Activated T-cell treated with anti-CD3 and anti-CD28 coated beads, Interleukin-2, amount 50 U/mL, for 4 hours (primary cell): ENCODE measurements at regions not wholly inside any gene's neighbourhood (a gene's known extent, or its start where the extent isn't known, plus 50 kb on each side); places are given as distances from the start of the nearest gene placed in this dataset.

Experiments used
- ATAC-seq, 2 donors: fragments of 200-7000 bp; cut with Tn5 transposase; one replicate each; pipeline ENCODE4 v1.10.0; 2021
- DNase-seq: peaks from one replicate; pipeline ENCODE4 v3.0.0-alpha.2; 2020
- H3K27me3 Mint-ChIP-seq: one replicate; pipeline ENCODE4 v1.8.0; 2021; ENCODE audit warnings: low read depth, mixed read lengths
- H3K36me3 Mint-ChIP-seq: one replicate; pipeline ENCODE4 v1.8.0; 2022; ENCODE audit warnings: mixed read lengths; ENCODE audit not compliant: insufficient read depth
- H3K4me1 Mint-ChIP-seq: one replicate; pipeline ENCODE4 v1.8.0; 2021; ENCODE audit warnings: low read depth, mixed read lengths
- H3K4me3 Mint-ChIP-seq: one replicate; pipeline ENCODE4 v1.8.0; 2021; ENCODE audit warnings: mild to moderate bottlenecking, moderate library complexity, mixed read lengths
- H3K9me3 Mint-ChIP-seq: one replicate; pipeline ENCODE4 v1.8.0; 2021; ENCODE audit warnings: mixed read lengths

DNA sequence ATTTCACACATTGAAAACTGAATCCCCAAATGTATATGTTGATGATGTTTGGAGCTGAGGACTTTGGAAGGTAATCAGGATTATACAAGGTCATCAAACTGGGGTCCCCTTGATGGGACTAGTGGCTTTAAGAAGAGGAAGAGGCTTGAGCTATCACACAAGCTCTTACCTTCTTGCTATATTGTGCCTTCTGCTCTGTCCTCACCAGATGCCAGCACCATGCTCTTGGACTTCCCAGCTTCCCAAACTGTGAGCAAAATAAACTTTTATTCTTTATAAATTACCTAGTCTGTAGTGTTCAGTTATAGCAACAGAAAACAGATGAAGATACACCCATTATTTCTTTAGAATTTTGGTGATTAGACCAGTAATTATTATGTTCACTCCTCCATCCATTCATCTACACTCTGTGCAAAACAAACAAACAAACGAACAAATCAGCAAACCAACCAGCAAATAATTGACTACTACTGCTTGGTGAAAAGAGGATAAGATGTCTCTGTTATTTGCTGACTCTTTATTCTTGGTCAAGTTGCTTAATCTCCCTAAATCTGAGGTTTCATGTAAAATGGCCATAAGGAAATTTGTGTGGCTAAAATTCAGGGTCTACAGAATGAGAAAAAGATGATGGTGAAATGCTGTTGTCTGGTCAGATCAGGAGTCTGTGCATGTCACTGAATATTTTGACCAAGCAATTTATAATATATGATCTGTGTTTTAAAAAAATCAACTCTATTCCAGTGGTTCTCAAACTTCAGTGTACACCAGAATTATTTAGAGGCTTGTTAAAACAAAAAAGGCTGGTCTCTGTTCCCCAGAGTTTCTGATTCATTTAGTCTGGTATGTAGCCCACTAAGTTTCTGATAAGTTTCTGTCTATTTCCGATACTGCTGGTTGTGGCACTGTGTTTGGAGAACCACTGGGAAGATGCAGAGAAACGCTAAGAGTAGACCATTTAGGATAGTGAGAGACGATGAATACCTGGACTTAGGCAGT, 854.1 kb downstream of the MAT2B start:
- DNase-seq (no peak), ATAC-seq (no peak)
- peaks cover 7% of the 10 kb centered on the region for H3K9me3 Mint-ChIP-seq
- H3K4me3 Mint-ChIP-seq: no peak overlapping the region
- H3K36me3 Mint-ChIP-seq: no peaks in the 10 kb centered on the region
- H3K27me3 Mint-ChIP-seq: no peaks in the 10 kb centered on the region
- no peaks in the 10 kb centered on the region for H3K4me1 Mint-ChIP-seq

GRCh38 chr5:164360589-164360988, 855.2 kb downstream of the MAT2B start:
- H3K27me3 Mint-ChIP-seq: no peaks in the 10 kb centered on the region
- no peaks in the 10 kb centered on the region for H3K36me3 Mint-ChIP-seq
- no peak overlapping the region for H3K4me3 Mint-ChIP-seq
- H3K9me3 Mint-ChIP-seq: peaks cover 7% of the 10 kb centered on the region
- DNase-seq: no peak
- no peaks in the 10 kb centered on the region for H3K4me1 Mint-ChIP-seq
- ATAC-seq: no peak

DNA sequence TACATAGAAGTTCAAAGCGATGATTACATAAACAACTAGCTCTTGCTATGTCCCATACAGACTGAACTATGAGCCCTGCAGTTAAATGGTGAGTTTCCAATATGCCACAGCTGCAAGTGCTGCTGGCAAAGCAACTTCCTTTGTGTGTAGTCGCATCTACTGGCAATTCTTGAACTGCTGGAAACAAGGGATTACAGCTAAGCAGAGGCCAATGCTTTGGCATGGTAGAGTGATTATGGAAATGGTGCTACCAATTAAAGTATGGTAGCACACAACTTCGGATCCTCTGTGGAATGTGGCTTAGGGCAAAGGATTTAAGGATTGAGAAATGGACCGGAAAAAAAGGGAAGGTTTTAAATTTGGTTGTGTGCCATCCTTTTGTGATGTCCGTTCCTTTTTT, 856.6 kb downstream of the MAT2B start:
- no peak for ATAC-seq

GRCh38 chr5:164362835-164363234, 857.4 kb downstream of the MAT2B start:
- H3K4me1 Mint-ChIP-seq: no peaks in the 10 kb centered on the region
- no peak overlapping the region for H3K4me3 Mint-ChIP-seq
- no peaks in the 10 kb centered on the region for H3K27me3 Mint-ChIP-seq
- ATAC-seq: no peak
- H3K36me3 Mint-ChIP-seq: no peaks in the 10 kb centered on the region
- no peak for DNase-seq
- peaks cover 7% of the 10 kb centered on the region for H3K9me3 Mint-ChIP-seq

More for the DNA sequence above, 856.6 kb downstream of the MAT2B start:
- DNase-seq: no peak
- Mint-ChIP-seq H3K9me3 (peaks cover 7% of the 10 kb centered on the region), H3K36me3 (no peaks in the 10 kb centered on the region), H3K4me3 (no peak overlapping the region), H3K27me3 (no peaks in the 10 kb centered on the region), H3K4me1 (no peaks in the 10 kb centered on the region)

DNA sequence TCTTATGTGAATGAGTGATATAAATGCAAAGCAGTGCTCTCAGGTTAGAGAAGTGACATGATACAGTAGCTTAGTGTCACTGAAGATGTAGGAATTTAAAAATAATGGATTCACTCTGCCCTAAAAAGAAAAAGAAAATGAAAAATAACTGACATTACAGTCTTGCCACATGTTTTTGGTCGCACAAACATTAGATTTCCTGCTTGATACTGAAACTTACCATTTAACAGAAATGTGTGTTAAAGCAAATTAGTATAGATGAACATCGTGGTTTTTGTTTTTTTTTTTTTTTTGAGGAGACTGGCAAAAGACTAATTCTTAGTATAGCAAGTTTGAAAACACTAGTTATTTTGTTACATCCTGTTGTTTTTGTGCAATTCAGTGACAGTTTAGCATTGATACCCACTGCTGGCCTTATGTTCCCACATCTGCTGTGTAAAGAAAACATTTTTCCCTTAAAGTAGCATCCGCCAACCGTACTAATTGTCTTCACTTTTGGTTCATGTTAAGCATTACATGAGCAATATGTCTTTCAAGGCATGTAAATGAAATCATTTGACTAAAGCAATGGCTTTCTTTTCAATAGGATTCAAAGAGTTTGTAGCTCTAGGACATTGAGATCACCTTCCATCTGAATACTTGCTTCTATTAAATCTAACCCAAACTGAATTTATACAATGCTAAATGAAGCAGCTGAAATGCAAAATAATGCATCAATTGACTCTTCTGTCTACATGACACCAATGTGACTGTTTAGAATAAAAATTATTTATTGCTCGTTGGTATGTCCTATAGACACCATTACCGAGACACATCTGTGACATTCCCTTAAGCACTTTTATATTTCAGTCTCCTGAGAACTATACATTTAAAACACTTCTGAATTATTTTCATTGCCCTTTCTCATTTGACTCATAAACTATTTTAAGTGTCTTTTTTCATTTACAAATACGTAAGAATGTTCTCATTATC, 859.1 kb downstream of the MAT2B start:
- Mint-ChIP-seq H3K4me3 (no peak overlapping the region), H3K27me3 (no peaks in the 10 kb centered on the region), H3K9me3 (peaks cover 7% of the 10 kb centered on the region), H3K4me1 (no peaks in the 10 kb centered on the region), H3K36me3 (no peaks in the 10 kb centered on the region)
- DNase-seq (no peak), ATAC-seq (no peak)

DNA sequence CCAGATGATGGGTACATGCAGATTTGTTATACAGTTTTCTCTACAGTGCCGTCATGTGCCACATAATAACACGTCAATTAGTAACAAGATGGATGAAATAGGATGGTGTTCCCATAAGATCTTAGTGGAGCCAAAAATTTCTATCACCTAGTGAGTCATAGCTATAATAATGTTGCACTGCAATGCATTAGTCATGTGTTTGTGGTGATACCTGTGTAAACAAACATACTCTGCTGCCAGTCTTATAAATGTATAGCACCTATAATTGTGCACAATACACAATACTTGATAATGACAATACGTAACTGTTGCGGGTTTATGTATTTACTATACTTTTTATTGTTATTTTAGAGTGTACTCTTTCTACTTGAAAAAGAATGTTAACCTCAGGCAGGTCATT, 865.4 kb downstream of the MAT2B start:
- Mint-ChIP-seq H3K4me1 (no peaks in the 10 kb centered on the region), H3K9me3 (no peaks in the 10 kb centered on the region), H3K36me3 (no peaks in the 10 kb centered on the region), H3K4me3 (no peak overlapping the region), H3K27me3 (no peaks in the 10 kb centered on the region)
- ATAC-seq (no peak), DNase-seq (no peak)

GRCh38 chr5:164372892-164373291, 867.5 kb downstream of the MAT2B start:
- Mint-ChIP-seq H3K36me3 (no peaks in the 10 kb centered on the region), H3K27me3 (no peaks in the 10 kb centered on the region), H3K4me1 (no peaks in the 10 kb centered on the region), H3K4me3 (no peak overlapping the region), H3K9me3 (no peaks in the 10 kb centered on the region)
- no peak for DNase-seq
- ATAC-seq: no peak

DNA sequence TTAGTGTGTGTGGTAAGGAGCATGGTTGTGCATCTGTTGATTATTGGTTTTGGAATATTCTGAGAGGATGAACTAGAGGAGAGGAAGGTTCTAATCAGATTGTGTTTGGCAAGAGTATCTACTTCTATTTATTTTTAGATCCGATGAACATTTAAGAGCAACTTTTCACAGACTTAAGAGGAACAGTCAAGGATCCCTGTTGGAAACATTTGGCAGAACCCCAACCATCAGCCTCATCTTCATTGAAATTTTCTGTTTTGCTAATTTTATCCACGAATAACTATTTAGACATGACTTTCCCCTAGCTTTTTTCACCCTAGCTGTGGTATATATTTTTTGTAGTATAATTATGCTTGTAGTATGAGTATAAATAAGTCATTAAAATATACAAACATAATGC, 868.5 kb downstream of the MAT2B start:
- no peaks in the 10 kb centered on the region for H3K27me3 Mint-ChIP-seq
- H3K36me3 Mint-ChIP-seq: no peaks in the 10 kb centered on the region
- peaks cover 4% of the 10 kb centered on the region for H3K9me3 Mint-ChIP-seq
- no peak for ATAC-seq
- DNase-seq: no peak
- H3K4me1 Mint-ChIP-seq: no peaks in the 10 kb centered on the region
- H3K4me3 Mint-ChIP-seq: no peak overlapping the region

DNA sequence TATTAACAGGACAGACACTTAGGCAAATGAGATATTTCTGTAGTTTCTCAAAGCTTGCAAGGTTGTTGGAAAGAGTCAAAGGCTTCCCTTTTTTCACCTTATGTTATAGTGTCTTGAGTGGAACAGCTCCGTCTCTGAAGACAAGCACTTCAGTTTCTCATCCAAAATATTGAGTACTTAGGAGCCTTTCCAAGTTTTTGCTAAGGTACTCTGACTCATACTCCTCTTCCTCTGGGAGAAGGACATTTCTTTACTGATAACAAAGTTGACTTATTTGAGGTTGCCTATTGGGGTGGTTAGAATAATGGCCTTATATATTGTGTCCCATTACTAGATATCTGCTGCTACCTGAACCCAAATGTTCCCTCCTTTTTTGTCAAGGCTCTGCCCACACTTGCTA, 869.6 kb downstream of the MAT2B start:
- Mint-ChIP-seq H3K9me3 (peaks cover 4% of the 10 kb centered on the region), H3K27me3 (no peaks in the 10 kb centered on the region), H3K36me3 (no peaks in the 10 kb centered on the region), H3K4me1 (no peaks in the 10 kb centered on the region), H3K4me3 (no peak overlapping the region)
- no peak for ATAC-seq
- DNase-seq: no peak

- ATAC-seq: no peak
- no peaks in the 10 kb centered on the region for H3K36me3 Mint-ChIP-seq
These were observed 871.4 kb downstream of the MAT2B start for GRCh38 chr5:164376843-164377242.

DNA sequence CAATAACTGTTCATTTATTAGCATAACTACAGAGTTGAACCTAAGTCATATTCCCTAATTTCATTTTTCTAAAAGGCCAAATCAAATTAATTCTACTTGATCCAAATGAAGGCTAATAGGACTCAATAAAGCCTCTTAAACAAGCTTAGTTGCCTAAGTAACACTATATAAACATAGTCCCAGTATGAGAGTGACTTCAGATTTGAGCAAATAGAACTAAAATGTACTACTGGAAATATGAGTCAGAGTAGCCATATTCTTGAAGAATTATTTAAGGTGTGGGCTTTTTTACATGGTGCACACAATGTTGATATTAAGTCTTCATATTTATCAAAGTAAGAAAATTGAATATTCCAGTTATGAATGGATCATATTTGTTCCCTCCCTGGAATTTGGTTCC, 872.3 kb downstream of the MAT2B start:
- no peak for DNase-seq
- Mint-ChIP-seq H3K27me3 (no peaks in the 10 kb centered on the region), H3K9me3 (peaks cover 8% of the 10 kb centered on the region), H3K4me3 (no peak overlapping the region), H3K36me3 (no peaks in the 10 kb centered on the region), H3K4me1 (no peaks in the 10 kb centered on the region)
- ATAC-seq: no peak

More at GRCh38 chr5:164376843-164377242, 871.4 kb downstream of the MAT2B start:
- Mint-ChIP-seq H3K4me3 (no peak overlapping the region), H3K27me3 (no peaks in the 10 kb centered on the region), H3K4me1 (no peaks in the 10 kb centered on the region), H3K9me3 (peaks cover 4% of the 10 kb centered on the region)
- DNase-seq: no peak

DNA sequence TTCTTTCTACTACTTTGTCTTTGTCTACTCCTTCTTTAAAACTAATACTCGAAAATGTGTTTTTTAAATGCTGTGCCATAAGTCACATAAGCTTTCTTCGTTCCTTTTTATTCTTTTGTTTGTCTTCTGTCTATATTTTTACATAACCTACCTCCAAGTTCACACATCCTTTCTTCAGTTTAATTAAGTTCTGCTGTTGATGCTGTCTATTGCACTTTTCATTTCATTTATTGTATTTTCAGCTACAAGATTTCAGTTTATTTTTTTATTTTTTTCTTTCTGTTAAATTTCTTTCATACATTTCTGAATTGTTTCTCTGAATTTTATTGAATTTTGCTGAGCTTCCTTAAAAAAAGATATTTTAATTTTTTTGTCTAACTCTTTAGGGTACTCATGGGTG, 878.2 kb downstream of the MAT2B start:
- ATAC-seq: no peak
- no peaks in the 10 kb centered on the region for H3K4me1 Mint-ChIP-seq
- H3K9me3 Mint-ChIP-seq: peaks cover 12% of the 10 kb centered on the region
- H3K4me3 Mint-ChIP-seq: no peak overlapping the region
- H3K36me3 Mint-ChIP-seq: no peaks in the 10 kb centered on the region
- H3K27me3 Mint-ChIP-seq: no peaks in the 10 kb centered on the region
- DNase-seq: no peak

GRCh38 chr5:164392531-164392930, 887.1 kb downstream of the MAT2B start:
- Mint-ChIP-seq H3K27me3 (no peaks in the 10 kb centered on the region), H3K9me3 (peaks cover 6% of the 10 kb centered on the region), H3K4me3 (no peak overlapping the region), H3K36me3 (no peaks in the 10 kb centered on the region), H3K4me1 (no peaks in the 10 kb centered on the region)
- no peak for DNase-seq
- ATAC-seq: no peak

DNA sequence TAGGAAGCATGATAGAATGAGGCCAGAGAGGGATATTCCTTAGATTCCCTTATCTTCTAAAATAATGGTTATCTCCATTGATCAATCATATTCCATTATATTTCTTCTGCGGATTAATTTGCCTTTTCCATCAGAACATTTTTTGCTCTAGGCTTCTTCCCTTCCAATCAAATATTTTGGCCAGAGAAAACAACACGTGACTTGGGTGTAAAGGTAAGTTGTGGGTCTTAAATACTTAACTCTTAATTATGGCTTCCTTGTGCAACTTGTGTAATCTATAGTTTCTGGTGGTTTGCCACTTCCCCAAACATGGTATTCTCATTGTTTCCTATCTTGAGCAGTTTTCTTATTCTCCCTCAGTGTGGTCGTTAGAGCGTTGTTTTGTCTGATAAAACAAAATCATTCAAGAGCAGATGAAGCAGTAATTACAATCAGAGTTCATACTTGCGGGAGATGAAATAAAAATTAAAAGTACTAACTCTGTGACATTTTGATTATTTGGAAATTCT, 889.3 kb downstream of the MAT2B start:
- DNase-seq (no peak), ATAC-seq (no peak)
- Mint-ChIP-seq H3K27me3 (no peaks in the 10 kb centered on the region), H3K4me3 (no peak overlapping the region), H3K4me1 (no peaks in the 10 kb centered on the region), H3K9me3 (peaks cover 12% of the 10 kb centered on the region), H3K36me3 (no peaks in the 10 kb centered on the region)
